Stomach (tissue), 4 donors: ENCODE measurements at regions not wholly inside any gene's neighbourhood (a gene's known extent, or its start where the extent isn't known, plus 50 kb on each side); places are given as distances from the start of the nearest gene placed in this dataset.

Source experiments
- POLR2A ChIP-seq, 4 donors: fragments of 450-650 bp; IDR thresholded peaks; one replicate each; pipeline ENCODE4 v1.6.1; 2016; ENCODE audit warnings: antibody characterized with exemption in 4 of 4, control low read depth in 2 of 4, mild to moderate bottlenecking in 1 of 4, moderate library complexity in 1 of 4
- TF ChIP-seq, protein P1 (sequence below), 7 experiments: fragments of 450-650 bp in 4 of 7; fragments of 200-600 bp in 3 of 7; sonication (generic) in 3 of 7; IDR thresholded peaks; one replicate each; pipeline ENCODE4 v1.5.1; 2016 to 2019; ENCODE audit warnings: antibody characterized with exemption in 7 of 7, control low read depth in 2 of 7, mild to moderate bottlenecking in 1 of 7

DNA sequence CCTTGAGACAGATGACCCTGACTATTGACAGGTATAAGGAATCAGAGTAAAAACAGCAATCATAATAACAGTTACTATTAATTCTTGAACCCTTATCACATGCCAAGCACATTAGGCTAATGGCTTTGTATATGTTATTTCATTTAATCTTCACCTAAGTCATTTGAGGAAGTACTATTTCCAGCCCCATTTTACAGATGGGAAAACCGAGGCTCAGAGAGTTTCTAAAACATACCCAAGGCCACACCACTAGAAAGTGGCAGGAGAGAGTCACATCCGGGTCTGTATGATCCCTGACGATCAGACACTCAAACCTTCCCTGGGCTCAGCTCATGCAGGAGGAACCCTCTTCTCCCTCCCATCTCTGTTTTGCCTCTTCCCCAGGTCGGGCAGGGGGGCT lies 209.5 kb downstream of the RBM19 start:
- no peak for TF ChIP-seq POLR2A (IDR thresholded peaks at IDR 0.05)
- TF ChIP-seq, protein P1, sequence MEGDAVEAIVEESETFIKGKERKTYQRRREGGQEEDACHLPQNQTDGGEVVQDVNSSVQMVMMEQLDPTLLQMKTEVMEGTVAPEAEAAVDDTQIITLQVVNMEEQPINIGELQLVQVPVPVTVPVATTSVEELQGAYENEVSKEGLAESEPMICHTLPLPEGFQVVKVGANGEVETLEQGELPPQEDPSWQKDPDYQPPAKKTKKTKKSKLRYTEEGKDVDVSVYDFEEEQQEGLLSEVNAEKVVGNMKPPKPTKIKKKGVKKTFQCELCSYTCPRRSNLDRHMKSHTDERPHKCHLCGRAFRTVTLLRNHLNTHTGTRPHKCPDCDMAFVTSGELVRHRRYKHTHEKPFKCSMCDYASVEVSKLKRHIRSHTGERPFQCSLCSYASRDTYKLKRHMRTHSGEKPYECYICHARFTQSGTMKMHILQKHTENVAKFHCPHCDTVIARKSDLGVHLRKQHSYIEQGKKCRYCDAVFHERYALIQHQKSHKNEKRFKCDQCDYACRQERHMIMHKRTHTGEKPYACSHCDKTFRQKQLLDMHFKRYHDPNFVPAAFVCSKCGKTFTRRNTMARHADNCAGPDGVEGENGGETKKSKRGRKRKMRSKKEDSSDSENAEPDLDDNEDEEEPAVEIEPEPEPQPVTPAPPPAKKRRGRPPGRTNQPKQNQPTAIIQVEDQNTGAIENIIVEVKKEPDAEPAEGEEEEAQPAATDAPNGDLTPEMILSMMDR (IDR thresholded peaks at IDR 0.05) = no peak
